ENCODE measurements at regions not wholly inside any gene's neighbourhood (a gene's known extent, or its start where the extent isn't known, plus 50 kb on each side); places are given as distances from the start of the nearest gene placed in this dataset.

DNA sequence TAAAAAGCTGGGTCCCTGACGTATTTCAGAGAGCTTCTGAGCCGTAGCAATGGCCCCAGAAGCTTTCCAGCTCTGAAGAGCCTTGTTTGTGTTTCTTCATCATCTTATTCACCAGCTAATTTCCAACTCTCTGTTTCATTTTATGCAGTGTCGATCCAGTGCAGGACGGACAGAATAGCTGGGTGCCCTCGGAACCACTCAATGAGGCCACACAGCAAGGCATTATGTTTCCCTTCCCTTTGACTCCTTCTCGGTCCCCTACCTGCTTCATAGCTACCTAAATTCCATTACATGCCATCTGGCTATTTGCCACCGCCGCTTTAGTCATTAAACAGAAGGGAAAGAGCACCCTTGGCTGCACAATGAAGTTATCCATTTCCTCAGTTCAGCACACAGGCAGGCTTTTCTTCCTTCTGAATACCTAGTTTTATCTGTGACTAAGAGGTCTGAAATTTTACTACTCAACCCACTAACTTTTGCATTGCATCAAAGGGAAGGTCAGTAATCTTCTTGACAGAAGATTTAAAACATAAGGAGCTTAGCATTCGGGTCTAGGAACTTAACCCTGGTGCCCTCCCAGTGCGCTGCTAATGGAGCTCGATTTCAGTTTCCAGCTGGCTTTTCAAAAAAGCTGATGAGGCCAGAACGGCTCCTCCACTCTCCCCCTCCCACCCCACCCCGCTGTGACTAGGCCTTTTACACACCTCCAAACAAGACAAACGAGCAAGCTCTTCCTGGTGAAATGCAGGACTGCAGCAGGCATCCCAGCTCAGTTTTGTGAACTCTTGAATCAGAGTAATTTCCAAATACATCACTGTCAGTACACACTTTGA, 176.8 kb downstream of the GXYLT1 start:
- Mint-ChIP-seq H3K27ac (ENCODE audit: unreplicated experiment) (peak overlapping the region; percentile 10), H3K4me1 (ENCODE audit: low read depth, unreplicated experiment) (peaks cover 16% of the 10 kb centered on the region), H3K36me3 (ENCODE audit: unreplicated experiment) (no peaks in the 10 kb centered on the region), H3K9me3 (ENCODE audit: unreplicated experiment) (no peaks in the 10 kb centered on the region), H3K4me3 (ENCODE audit: unreplicated experiment) (no peak overlapping the region), H3K27me3 (ENCODE audit: unreplicated experiment) (no peaks in the 10 kb centered on the region)
- no peak for TF ChIP-seq CTCF (IDR thresholded peaks at IDR 0.05; ENCODE audit: partially characterized antibody, unreplicated experiment)
- peak; percentile 27 for DNase-seq

GRCh38 chr12:41966916-41967315, 177.8 kb downstream of the GXYLT1 start:
- no peak for TF ChIP-seq CTCF (IDR thresholded peaks at IDR 0.05; ENCODE audit: partially characterized antibody, unreplicated experiment)
- Mint-ChIP-seq H3K4me3 (ENCODE audit: unreplicated experiment) (no peak overlapping the region), H3K4me1 (ENCODE audit: low read depth, unreplicated experiment) (peaks cover 16% of the 10 kb centered on the region), H3K9me3 (ENCODE audit: unreplicated experiment) (no peaks in the 10 kb centered on the region), H3K27ac (ENCODE audit: unreplicated experiment) (no peak overlapping the region), H3K27me3 (ENCODE audit: unreplicated experiment) (no peaks in the 10 kb centered on the region), H3K36me3 (ENCODE audit: unreplicated experiment) (no peaks in the 10 kb centered on the region)
- no peak for DNase-seq

DNA sequence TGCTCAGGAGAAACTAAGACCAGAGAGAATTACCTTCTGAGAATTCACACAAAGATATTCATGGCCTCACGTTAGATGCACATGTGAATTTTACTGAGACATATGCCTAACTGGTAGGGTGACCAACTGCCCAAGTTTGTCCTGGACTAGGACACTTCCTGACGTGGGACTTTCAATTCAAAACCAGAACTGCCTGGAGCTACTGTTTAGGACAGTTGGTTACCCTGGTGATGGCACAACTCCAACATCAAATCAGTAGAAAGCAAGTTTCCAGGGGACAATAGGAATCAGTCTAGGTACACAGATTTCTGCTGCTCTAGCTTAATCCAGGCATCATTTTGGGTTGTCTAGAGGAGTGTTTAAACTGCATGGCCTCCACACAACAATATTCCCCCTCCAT, 178.7 kb downstream of the GXYLT1 start:
- Mint-ChIP-seq H3K27me3 (ENCODE audit: unreplicated experiment) (no peaks in the 10 kb centered on the region), H3K4me3 (ENCODE audit: unreplicated experiment) (no peak overlapping the region), H3K4me1 (ENCODE audit: low read depth, unreplicated experiment) (peaks cover 16% of the 10 kb centered on the region), H3K9me3 (ENCODE audit: unreplicated experiment) (no peaks in the 10 kb centered on the region), H3K27ac (ENCODE audit: unreplicated experiment) (no peak overlapping the region), H3K36me3 (ENCODE audit: unreplicated experiment) (no peaks in the 10 kb centered on the region)
- DNase-seq = no peak
- TF ChIP-seq CTCF (IDR thresholded peaks at IDR 0.05; ENCODE audit: partially characterized antibody, unreplicated experiment) = no peak

GRCh38 chr12:41963398-41963797, 181.3 kb downstream of the GXYLT1 start:
- no peak for DNase-seq
- Mint-ChIP-seq H3K36me3 (ENCODE audit: unreplicated experiment) (no peaks in the 10 kb centered on the region), H3K27ac (ENCODE audit: unreplicated experiment) (no peak overlapping the region), H3K4me1 (ENCODE audit: low read depth, unreplicated experiment) (peaks cover 9% of the 10 kb centered on the region), H3K4me3 (ENCODE audit: unreplicated experiment) (no peak overlapping the region), H3K9me3 (ENCODE audit: unreplicated experiment) (no peaks in the 10 kb centered on the region), H3K27me3 (ENCODE audit: unreplicated experiment) (no peaks in the 10 kb centered on the region)
- TF ChIP-seq CTCF (IDR thresholded peaks at IDR 0.05; ENCODE audit: partially characterized antibody, unreplicated experiment) = no peak

GRCh38 chr12:41962171-41962572, 182.5 kb downstream of the GXYLT1 start:
- DNase-seq = no peak
- Mint-ChIP-seq H3K36me3 (ENCODE audit: unreplicated experiment) (no peaks in the 10 kb centered on the region), H3K27me3 (ENCODE audit: unreplicated experiment) (no peaks in the 10 kb centered on the region), H3K9me3 (ENCODE audit: unreplicated experiment) (no peaks in the 10 kb centered on the region), H3K27ac (ENCODE audit: unreplicated experiment) (no peak overlapping the region), H3K4me3 (ENCODE audit: unreplicated experiment) (no peak overlapping the region), H3K4me1 (ENCODE audit: low read depth, unreplicated experiment) (peaks cover 4% of the 10 kb centered on the region)
- TF ChIP-seq CTCF (IDR thresholded peaks at IDR 0.05; ENCODE audit: partially characterized antibody, unreplicated experiment) = no peak

Data from glutamatergic neuron (in vitro differentiated cells).